SK-N-SH treated with all-trans-retinoic acid at 6 μM for 48 hours (cell line): ENCODE measurements at regions not wholly inside any gene's neighbourhood (a gene's known extent, or its start where the extent isn't known, plus 50 kb on each side); places are given as distances from the start of the nearest gene placed in this dataset.

ENCODE experiments used
- ATAC-seq: fragments of 200-7000 bp; cut with Tn5 transposase; 3 replicates; pipeline ENCODE4 v1.9.1; 2020; ENCODE audit warnings: mild to moderate bottlenecking, moderate library complexity
- BACH2 ChIP-seq: fragments of 250-450 bp; sonication (Bioruptor Pico); IDR thresholded peaks from 2 replicates; pipeline ENCODE4 v1.9.0; 2021; ENCODE audit warnings: mild to moderate bottlenecking, borderline replicate concordance
- CSDC2 ChIP-seq: fragments of 250-450 bp; sonication (Bioruptor Pico); IDR thresholded peaks from 2 replicates; pipeline ENCODE4 v1.5.0; 2020; ENCODE audit warnings: mild to moderate bottlenecking, moderate library complexity
- CSRNP3 ChIP-seq: fragments of 250-450 bp; sonication (Bioruptor Pico); IDR thresholded peaks from 2 replicates; pipeline ENCODE4 v1.5.1; 2021; ENCODE audit warnings: mild to moderate bottlenecking, moderate library complexity
- ESRRG ChIP-seq: fragments of 250-450 bp; sonication (Bioruptor Pico); IDR thresholded peaks from 2 replicates; pipeline ENCODE4 v1.6.1; 2021; ENCODE audit warnings: mild to moderate bottlenecking
- GLIS3 ChIP-seq: fragments of 250-450 bp; sonication (Bioruptor Pico); IDR thresholded peaks from 2 replicates; pipeline ENCODE4 v1.5.0; 2020; ENCODE audit warnings: mild to moderate bottlenecking, moderate library complexity
- ISL1 ChIP-seq: fragments of 250-450 bp; sonication (Bioruptor Pico); IDR thresholded peaks from 2 replicates; pipeline ENCODE4 v2.1.2; 2022; ENCODE audit warnings: mild to moderate bottlenecking, moderate library complexity
- PATZ1 ChIP-seq: fragments of 250-450 bp; sonication (Bioruptor Pico); IDR thresholded peaks from 2 replicates; pipeline ENCODE4 v1.8.0; 2020; ENCODE audit warnings: mild to moderate bottlenecking, moderate library complexity, borderline replicate concordance
- PPARA ChIP-seq: fragments of 250-450 bp; sonication (Bioruptor Pico); IDR thresholded peaks from 2 replicates; pipeline ENCODE4 v1.5.0; 2020; ENCODE audit warnings: mild to moderate bottlenecking, borderline replicate concordance
- RARB ChIP-seq: fragments of 250-450 bp; sonication (Bioruptor Pico); IDR thresholded peaks from 2 replicates; pipeline ENCODE4 v1.8.0; 2021; ENCODE audit warnings: mild to moderate bottlenecking, moderate library complexity
- SNAI2 ChIP-seq: fragments of 250-450 bp; sonication (Bioruptor Pico); IDR thresholded peaks from 2 replicates; pipeline ENCODE4 v1.5.0; 2020; ENCODE audit warnings: mild to moderate bottlenecking, moderate library complexity
- TCF4 ChIP-seq: fragments of 250-450 bp; sonication (Bioruptor Pico); IDR thresholded peaks from 2 replicates; pipeline ENCODE4 v1.8.0; 2021; ENCODE audit warnings: mild to moderate bottlenecking, moderate library complexity, borderline replicate concordance
- TOX ChIP-seq: fragments of 250-450 bp; sonication (Bioruptor Pico); IDR thresholded peaks from 2 replicates; pipeline ENCODE4 v1.8.0; 2021; ENCODE audit warnings: mild to moderate bottlenecking, moderate library complexity, borderline replicate concordance
- ZFP3 ChIP-seq: fragments of 250-450 bp; sonication (Bioruptor Pico); IDR thresholded peaks from 2 replicates; pipeline ENCODE4 v1.5.0; 2020; ENCODE audit warnings: mild to moderate bottlenecking, moderate library complexity
- ZFP30 ChIP-seq: fragments of 450-650 bp; formaldehyde crosslinking; IDR thresholded peaks from 2 replicates; pipeline ENCODE4 v1.5.0; 2022; ENCODE audit warnings: mild to moderate bottlenecking, moderate library complexity
- ZNF565 ChIP-seq: fragments of 450-650 bp; formaldehyde crosslinking; conservative IDR thresholded peaks from 2 replicates; pipeline ENCODE4 v1.5.0; 2020; ENCODE audit warnings: low read depth, mild to moderate bottlenecking, moderate library complexity
- ZNF70 ChIP-seq: fragments of 450-650 bp; formaldehyde crosslinking; IDR thresholded peaks from 2 replicates; pipeline ENCODE4 v1.5.0; 2020; ENCODE audit warnings: mild to moderate bottlenecking, moderate library complexity
- ZNF8 ChIP-seq: fragments of 450-650 bp; formaldehyde crosslinking; IDR thresholded peaks from 2 replicates; pipeline ENCODE4 v1.5.0; 2020; ENCODE audit warnings: mild to moderate bottlenecking, moderate library complexity
- TF ChIP-seq, protein P1 (sequence below): fragments of 250-450 bp; sonication (Bioruptor Pico); IDR thresholded peaks from 2 replicates; pipeline ENCODE4 v1.5.1; 2020; ENCODE audit warnings: low read depth, mild to moderate bottlenecking, moderate library complexity
- TF ChIP-seq, protein P2 (sequence below): fragments of 250-450 bp; sonication (Bioruptor Pico); IDR thresholded peaks from 2 replicates; pipeline ENCODE4 v1.5.0; 2020; ENCODE audit warnings: mild to moderate bottlenecking, moderate library complexity

- TF ChIP-seq ZNF565: no peak
- no peak for TF ChIP-seq CSRNP3 (CRISPR knock-in tag)
- TF ChIP-seq ZFP30: no peak
- no peak for TF ChIP-seq GLIS3 (CRISPR knock-in tag)
- TF ChIP-seq, protein P1, sequence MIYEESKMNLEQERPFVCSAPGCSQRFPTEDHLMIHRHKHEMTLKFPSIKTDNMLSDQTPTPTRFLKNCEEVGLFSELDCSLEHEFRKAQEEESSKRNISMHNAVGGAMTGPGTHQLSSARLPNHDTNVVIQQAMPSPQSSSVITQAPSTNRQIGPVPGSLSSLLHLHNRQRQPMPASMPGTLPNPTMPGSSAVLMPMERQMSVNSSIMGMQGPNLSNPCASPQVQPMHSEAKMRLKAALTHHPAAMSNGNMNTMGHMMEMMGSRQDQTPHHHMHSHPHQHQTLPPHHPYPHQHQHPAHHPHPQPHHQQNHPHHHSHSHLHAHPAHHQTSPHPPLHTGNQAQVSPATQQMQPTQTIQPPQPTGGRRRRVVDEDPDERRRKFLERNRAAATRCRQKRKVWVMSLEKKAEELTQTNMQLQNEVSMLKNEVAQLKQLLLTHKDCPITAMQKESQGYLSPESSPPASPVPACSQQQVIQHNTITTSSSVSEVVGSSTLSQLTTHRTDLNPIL (CRISPR knock-in tag): no peak
- TF ChIP-seq SNAI2 (CRISPR knock-in tag): no peak
- no peak for TF ChIP-seq PATZ1
- no peak for TF ChIP-seq ZNF70 (CRISPR knock-in tag)
- TF ChIP-seq, protein P2, sequence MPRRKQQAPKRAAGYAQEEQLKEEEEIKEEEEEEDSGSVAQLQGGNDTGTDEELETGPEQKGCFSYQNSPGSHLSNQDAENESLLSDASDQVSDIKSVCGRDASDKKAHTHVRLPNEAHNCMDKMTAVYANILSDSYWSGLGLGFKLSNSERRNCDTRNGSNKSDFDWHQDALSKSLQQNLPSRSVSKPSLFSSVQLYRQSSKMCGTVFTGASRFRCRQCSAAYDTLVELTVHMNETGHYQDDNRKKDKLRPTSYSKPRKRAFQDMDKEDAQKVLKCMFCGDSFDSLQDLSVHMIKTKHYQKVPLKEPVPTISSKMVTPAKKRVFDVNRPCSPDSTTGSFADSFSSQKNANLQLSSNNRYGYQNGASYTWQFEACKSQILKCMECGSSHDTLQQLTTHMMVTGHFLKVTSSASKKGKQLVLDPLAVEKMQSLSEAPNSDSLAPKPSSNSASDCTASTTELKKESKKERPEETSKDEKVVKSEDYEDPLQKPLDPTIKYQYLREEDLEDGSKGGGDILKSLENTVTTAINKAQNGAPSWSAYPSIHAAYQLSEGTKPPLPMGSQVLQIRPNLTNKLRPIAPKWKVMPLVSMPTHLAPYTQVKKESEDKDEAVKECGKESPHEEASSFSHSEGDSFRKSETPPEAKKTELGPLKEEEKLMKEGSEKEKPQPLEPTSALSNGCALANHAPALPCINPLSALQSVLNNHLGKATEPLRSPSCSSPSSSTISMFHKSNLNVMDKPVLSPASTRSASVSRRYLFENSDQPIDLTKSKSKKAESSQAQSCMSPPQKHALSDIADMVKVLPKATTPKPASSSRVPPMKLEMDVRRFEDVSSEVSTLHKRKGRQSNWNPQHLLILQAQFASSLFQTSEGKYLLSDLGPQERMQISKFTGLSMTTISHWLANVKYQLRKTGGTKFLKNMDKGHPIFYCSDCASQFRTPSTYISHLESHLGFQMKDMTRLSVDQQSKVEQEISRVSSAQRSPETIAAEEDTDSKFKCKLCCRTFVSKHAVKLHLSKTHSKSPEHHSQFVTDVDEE: no peak
- no peak for TF ChIP-seq TOX (CRISPR knock-in tag)
- no peak for TF ChIP-seq BACH2
- no peak for ATAC-seq
These were observed 1336.2 kb upstream of the C9orf72 start for GRCh38 chr9:28909526-28909925.

DNA sequence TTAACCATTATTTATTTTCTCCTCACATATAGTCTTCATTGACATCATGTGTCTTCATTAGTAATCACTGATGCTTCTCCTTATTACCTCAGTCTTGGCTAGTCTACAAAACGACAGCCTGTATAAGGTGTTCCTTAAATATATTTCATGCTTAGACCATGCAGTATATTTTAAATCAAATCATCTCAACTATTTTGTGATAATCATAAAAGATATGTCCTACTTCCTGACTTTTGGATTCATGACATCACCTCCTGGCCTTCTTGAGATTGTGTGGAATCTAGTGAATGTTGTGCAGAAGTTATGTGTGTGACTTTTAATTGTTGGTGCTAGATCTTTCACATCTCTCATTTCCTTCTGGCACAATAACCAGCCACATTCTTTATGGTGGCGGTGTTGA is 1339.3 kb upstream of the C9orf72 start:
- TF ChIP-seq, protein P1 (CRISPR knock-in tag): 0 out of 2 replicates have a peak, but pooled peaks have one; percentile 50
- TF ChIP-seq RARB (CRISPR knock-in tag): no peak
- no peak for TF ChIP-seq ZFP3 (CRISPR knock-in tag)
- peak; percentile 74 for TF ChIP-seq ISL1 (CRISPR knock-in tag)
- no peak for TF ChIP-seq BACH2
- ATAC-seq: no peak; the same call in 2 of the 3 replicates

DNA sequence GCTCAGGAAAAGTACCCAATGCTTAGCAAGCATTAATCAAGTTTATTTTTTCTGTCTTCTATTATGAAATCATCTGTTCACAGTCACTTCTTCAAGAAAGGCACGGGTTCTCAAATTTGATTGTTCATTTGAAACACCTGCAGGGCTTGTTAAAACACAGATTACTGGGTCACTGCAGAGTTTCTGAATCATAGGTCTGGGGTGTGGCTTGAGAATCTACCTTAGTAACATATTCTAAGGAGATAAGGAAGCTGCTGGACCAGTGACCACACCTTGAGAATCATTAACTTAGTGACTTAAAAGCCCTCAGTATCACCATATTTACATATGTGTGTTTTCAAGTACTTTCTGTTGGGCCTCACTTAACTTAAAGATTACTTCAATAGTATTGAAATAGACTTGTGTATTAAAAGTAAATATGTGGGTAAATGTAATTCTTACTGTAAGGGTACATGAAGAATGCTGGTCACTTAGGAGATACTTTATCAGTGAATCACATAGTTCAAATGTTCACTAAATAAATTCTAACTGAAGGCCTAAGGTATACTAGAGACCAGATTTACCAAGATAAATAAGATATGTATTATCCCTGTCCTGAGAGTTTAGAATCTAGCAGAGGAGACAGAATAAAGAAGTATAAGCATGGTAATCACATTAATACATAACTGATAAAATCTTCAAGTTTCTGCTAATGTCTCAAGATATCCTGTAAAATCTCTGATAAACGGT is 1342.1 kb upstream of the C9orf72 start:
- peak; percentile 90 for ATAC-seq
- TF ChIP-seq, protein P2: no peak
- TF ChIP-seq ESRRG (CRISPR knock-in tag): no peak
- peak; percentile 82 for TF ChIP-seq ISL1 (CRISPR knock-in tag)

DNA sequence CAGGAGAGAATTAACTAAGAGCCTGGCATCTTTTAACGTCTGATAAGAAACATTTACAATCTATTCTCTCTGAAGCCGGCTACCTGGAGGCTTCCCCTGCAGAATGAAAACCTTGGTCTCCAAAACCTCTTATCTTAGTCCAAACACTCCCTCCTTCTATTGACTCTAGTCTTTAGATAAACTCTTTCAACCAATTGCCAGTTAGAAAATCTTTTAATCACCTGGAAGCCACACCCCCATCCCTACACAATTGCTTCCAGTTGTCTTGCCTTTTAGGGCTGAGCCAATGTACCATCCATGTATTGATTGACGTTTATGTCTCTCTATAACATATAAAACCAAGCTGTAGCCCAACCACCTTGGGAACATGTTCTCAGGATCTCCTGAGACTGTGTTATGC is 1343.1 kb upstream of the C9orf72 start:
- ATAC-seq: no peak
- TF ChIP-seq ZNF8 (CRISPR knock-in tag) (no peak), ZNF565 (no peak), SNAI2 (CRISPR knock-in tag) (no peak), CSDC2 (CRISPR knock-in tag) (no peak), ISL1 (CRISPR knock-in tag) (no peak), PPARA (CRISPR knock-in tag) (no peak), BACH2 (no peak), TCF4 (no peak), GLIS3 (CRISPR knock-in tag) (no peak)
- TF ChIP-seq, protein P2: no peak
- TF ChIP-seq, protein P1 (CRISPR knock-in tag): no peak
